ENCODE measurements at regions not wholly inside any gene's neighbourhood (a gene's known extent, or its start where the extent isn't known, plus 50 kb on each side); places are given as distances from the start of the nearest gene placed in this dataset.

- no peaks in the 10 kb centered on the region for H3K36me3 Mint-ChIP-seq
- H3K4me1 Mint-ChIP-seq (ENCODE audit: low read depth): no peaks in the 10 kb centered on the region
- no peak overlapping the region for H3K4me3 Mint-ChIP-seq
- no peaks in the 10 kb centered on the region for H3K27me3 Mint-ChIP-seq
- H3K9me3 Mint-ChIP-seq: peaks cover 3% of the 10 kb centered on the region
- DNase-seq: no peak
- intact Hi-C loops (cut with micrococcal nuclease): no loop called here
- H3K27ac Mint-ChIP-seq: no peak overlapping the region
- ChIA-PET CTCF (interaction anchor here (0.6 kb wide), 1 partner anchor 13 kb away, joined by 3 read pairs; no protein-coding TSS in a partner anchor), POLR2A (no interaction called here)
Observed at GRCh38 chr1:177830531-177831135, 139.2 kb downstream of the SEC16B start.

GRCh38 chr1:177825276-177825901 is 144.5 kb downstream of the SEC16B start:
- intact Hi-C loops (cut with micrococcal nuclease): no loop called here
- ChIA-PET POLR2A (no interaction called here), CTCF (no interaction called here)
- no peaks in the 10 kb centered on the region for H3K36me3 Mint-ChIP-seq
- no peaks in the 10 kb centered on the region for H3K27me3 Mint-ChIP-seq
- H3K4me3 Mint-ChIP-seq: no peak overlapping the region
- no peak overlapping the region for H3K27ac Mint-ChIP-seq
- H3K4me1 Mint-ChIP-seq (ENCODE audit: low read depth): no peaks in the 10 kb centered on the region
- DNase-seq: no peak
- H3K9me3 Mint-ChIP-seq: peaks cover 3% of the 10 kb centered on the region

- ChIA-PET CTCF (no interaction called here), POLR2A (no interaction called here)
- no peak for DNase-seq
- Mint-ChIP-seq H3K27ac (no peak overlapping the region), H3K9me3 (peaks cover 3% of the 10 kb centered on the region), H3K4me1 (ENCODE audit: low read depth) (no peaks in the 10 kb centered on the region), H3K27me3 (no peaks in the 10 kb centered on the region), H3K36me3 (no peaks in the 10 kb centered on the region), H3K4me3 (no peak overlapping the region)
- intact Hi-C loops (cut with micrococcal nuclease): no loop called here
Observed at GRCh38 chr1:177824508-177824982, 145.3 kb downstream of the SEC16B start.

GRCh38 chr1:177820213-177820612 is 149.6 kb downstream of the SEC16B start:
- DNase-seq: no peak
- ChIA-PET POLR2A (no interaction called here), CTCF (no interaction called here)
- no peaks in the 10 kb centered on the region for H3K36me3 Mint-ChIP-seq
- intact Hi-C loops (cut with micrococcal nuclease): no loop called here
- H3K9me3 Mint-ChIP-seq: peaks cover 13% of the 10 kb centered on the region
- no peak overlapping the region for H3K27ac Mint-ChIP-seq
- no peak overlapping the region for H3K4me3 Mint-ChIP-seq
- H3K27me3 Mint-ChIP-seq: no peaks in the 10 kb centered on the region
- H3K4me1 Mint-ChIP-seq (ENCODE audit: low read depth): no peaks in the 10 kb centered on the region

GRCh38 chr1:177817937-177818875 is 151.7 kb downstream of the SEC16B start:
- Mint-ChIP-seq H3K9me3 (peaks cover 14% of the 10 kb centered on the region), H3K4me1 (ENCODE audit: low read depth) (no peaks in the 10 kb centered on the region), H3K4me3 (no peak overlapping the region), H3K27ac (no peak overlapping the region), H3K27me3 (no peaks in the 10 kb centered on the region), H3K36me3 (no peaks in the 10 kb centered on the region)
- CTCF ChIA-PET: no interaction called here
- POLR2A ChIA-PET: no interaction called here
- intact Hi-C loops (cut with micrococcal nuclease): no loop called here
- no peak for DNase-seq

GRCh38 chr1:177812650-177813049 is 157.2 kb downstream of the SEC16B start:
- H3K4me1 Mint-ChIP-seq (ENCODE audit: low read depth): no peaks in the 10 kb centered on the region
- no peaks in the 10 kb centered on the region for H3K27me3 Mint-ChIP-seq
- H3K4me3 Mint-ChIP-seq: no peak overlapping the region
- intact Hi-C loops (cut with micrococcal nuclease): no loop called here
- H3K36me3 Mint-ChIP-seq: peaks cover under 1% of the 10 kb centered on the region
- ChIA-PET CTCF (no interaction called here), POLR2A (no interaction called here)
- H3K9me3 Mint-ChIP-seq: peaks cover 18% of the 10 kb centered on the region
- no peak for DNase-seq
- H3K27ac Mint-ChIP-seq: no peak overlapping the region

- POLR2A ChIA-PET: no interaction called here
- Mint-ChIP-seq H3K4me1 (ENCODE audit: low read depth) (no peaks in the 10 kb centered on the region), H3K27me3 (no peaks in the 10 kb centered on the region), H3K9me3 (peaks cover 16% of the 10 kb centered on the region), H3K36me3 (peaks cover 1% of the 10 kb centered on the region), H3K27ac (no peak overlapping the region), H3K4me3 (no peak overlapping the region)
- no peak for DNase-seq
- CTCF ChIA-PET: no interaction called here
- intact Hi-C loops (cut with micrococcal nuclease): no loop called here
Observed at GRCh38 chr1:177812144-177812543, 157.7 kb downstream of the SEC16B start.

- H3K4me3 Mint-ChIP-seq: no peak overlapping the region
- POLR2A ChIA-PET: no interaction called here
Observed at GRCh38 chr1:177811429-177811828, 158.4 kb downstream of the SEC16B start.

GRCh38 chr1:177809819-177810218 is 160.0 kb downstream of the SEC16B start:
- H3K27ac Mint-ChIP-seq: no peak overlapping the region
- intact Hi-C loops (cut with micrococcal nuclease): no loop called here

More at GRCh38 chr1:177811429-177811828, 158.4 kb downstream of the SEC16B start:
- Mint-ChIP-seq H3K4me1 (ENCODE audit: low read depth) (no peaks in the 10 kb centered on the region), H3K36me3 (peaks cover 1% of the 10 kb centered on the region), H3K9me3 (peaks cover 9% of the 10 kb centered on the region), H3K27me3 (no peaks in the 10 kb centered on the region), H3K27ac (no peak overlapping the region)
- CTCF ChIA-PET: no interaction called here
- intact Hi-C loops (cut with micrococcal nuclease): no loop called here
- no peak for DNase-seq

GRCh38 chr1:177802304-177802703 is 167.6 kb downstream of the SEC16B start:
- H3K4me3 Mint-ChIP-seq: no peak overlapping the region
- intact Hi-C loops (cut with micrococcal nuclease): no loop called here
- CTCF ChIA-PET: no interaction called here

More at GRCh38 chr1:177809819-177810218, 160.0 kb downstream of the SEC16B start:
- ChIA-PET CTCF (no interaction called here), POLR2A (no interaction called here)
- H3K36me3 Mint-ChIP-seq: peaks cover 3% of the 10 kb centered on the region
- DNase-seq: no peak
- peaks cover 8% of the 10 kb centered on the region for H3K9me3 Mint-ChIP-seq
- H3K4me1 Mint-ChIP-seq (ENCODE audit: low read depth): no peaks in the 10 kb centered on the region
- H3K4me3 Mint-ChIP-seq: no peak overlapping the region
- H3K27me3 Mint-ChIP-seq: no peaks in the 10 kb centered on the region

GRCh38 chr1:177801790-177802189 is 168.1 kb downstream of the SEC16B start:
- ChIA-PET POLR2A (no interaction called here), CTCF (no interaction called here)
- H3K9me3 Mint-ChIP-seq: peaks cover 3% of the 10 kb centered on the region
- intact Hi-C loops (cut with micrococcal nuclease): no loop called here
- peaks cover 2% of the 10 kb centered on the region for H3K27me3 Mint-ChIP-seq
- H3K4me3 Mint-ChIP-seq: no peak overlapping the region
- DNase-seq: no peak
- no peak overlapping the region for H3K27ac Mint-ChIP-seq
- peaks cover 2% of the 10 kb centered on the region for H3K36me3 Mint-ChIP-seq
- H3K4me1 Mint-ChIP-seq (ENCODE audit: low read depth): no peaks in the 10 kb centered on the region

More at GRCh38 chr1:177802304-177802703, 167.6 kb downstream of the SEC16B start:
- Mint-ChIP-seq H3K9me3 (peaks cover 3% of the 10 kb centered on the region), H3K27ac (no peak overlapping the region), H3K4me1 (ENCODE audit: low read depth) (no peaks in the 10 kb centered on the region), H3K36me3 (peaks cover 2% of the 10 kb centered on the region), H3K27me3 (peaks cover 2% of the 10 kb centered on the region)
- no peak for DNase-seq
- POLR2A ChIA-PET: no interaction called here

GRCh38 chr1:177800400-177801088 is 169.3 kb downstream of the SEC16B start:
- H3K9me3 Mint-ChIP-seq: peaks cover under 1% of the 10 kb centered on the region
- CTCF ChIA-PET: no interaction called here
- H3K4me3 Mint-ChIP-seq: no peak overlapping the region
- H3K27ac Mint-ChIP-seq: no peak overlapping the region
- DNase-seq: no peak
- POLR2A ChIA-PET: no interaction called here
- peaks cover 2% of the 10 kb centered on the region for H3K27me3 Mint-ChIP-seq
- intact Hi-C loops (cut with micrococcal nuclease): no loop called here
- no peaks in the 10 kb centered on the region for H3K36me3 Mint-ChIP-seq
- no peaks in the 10 kb centered on the region for H3K4me1 Mint-ChIP-seq (ENCODE audit: low read depth)
